GM18499 (cell line): ENCODE measurements at regions not wholly inside any gene's neighbourhood (a gene's known extent, or its start where the extent isn't known, plus 50 kb on each side); places are given as distances from the start of the nearest gene placed in this dataset.
"Not testable (repeated sequence)": the region's sequence is repeated elsewhere in the genome, so short reads cannot be mapped to it uniquely, and the experiment has no call there.

Experiments
- ATAC-seq: cut with Tn5 transposase; IDR thresholded peaks from one replicate; pipeline ENCODE4 v1.9.1; 2021; ENCODE audit warnings: moderate number of reproducible peaks; ENCODE audit not compliant: insufficient read depth, unreplicated experiment

DNA sequence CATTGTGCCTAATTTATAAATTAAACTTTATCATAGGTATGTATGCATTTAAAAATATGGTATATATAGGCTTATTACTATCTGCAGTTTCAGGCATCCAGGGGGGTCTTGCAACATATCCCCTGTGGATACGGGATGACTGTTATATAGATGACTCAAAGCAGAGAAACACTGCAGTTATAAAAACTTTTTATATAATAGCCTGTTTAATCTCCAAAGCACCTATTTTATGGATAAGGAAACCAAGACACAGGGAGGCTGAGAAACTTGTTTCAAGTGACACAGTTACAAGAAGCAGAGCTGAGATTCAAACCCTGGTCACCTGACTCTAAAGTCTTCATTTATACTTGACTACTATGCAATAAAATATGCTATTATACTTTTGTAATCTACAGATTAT is 897.7 kb downstream of the KCNA4 start:
- no peak for ATAC-seq

- no peak for ATAC-seq
These were observed 915.9 kb downstream of the KCNA4 start for GRCh38 chr11:29100967-29101366.

DNA sequence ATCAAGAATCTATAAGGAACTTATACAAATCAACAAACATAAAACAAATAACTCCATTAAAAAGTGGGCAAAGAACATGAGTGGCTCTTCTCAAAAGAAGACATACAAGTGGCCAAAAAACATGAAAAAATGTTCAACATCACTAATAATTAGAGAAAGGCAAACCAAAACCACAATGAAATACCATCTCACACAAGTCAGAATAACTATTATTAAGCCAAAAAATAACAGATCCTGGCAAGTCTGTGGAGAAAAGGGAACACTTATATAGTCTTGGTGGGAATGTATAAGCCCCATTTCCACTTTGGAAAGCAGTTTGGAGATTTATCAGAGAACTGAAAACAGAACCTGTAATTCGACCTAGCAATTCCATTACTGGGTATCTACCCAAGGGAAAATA is 921.0 kb downstream of the KCNA4 start:
- ATAC-seq, result no peak

GRCh38 chr11:29093416-29094120 is 923.3 kb downstream of the KCNA4 start:
- ATAC-seq, result no peak

- no peak for ATAC-seq
These were observed 929.5 kb downstream of the KCNA4 start for GRCh38 chr11:29087200-29087812.

DNA sequence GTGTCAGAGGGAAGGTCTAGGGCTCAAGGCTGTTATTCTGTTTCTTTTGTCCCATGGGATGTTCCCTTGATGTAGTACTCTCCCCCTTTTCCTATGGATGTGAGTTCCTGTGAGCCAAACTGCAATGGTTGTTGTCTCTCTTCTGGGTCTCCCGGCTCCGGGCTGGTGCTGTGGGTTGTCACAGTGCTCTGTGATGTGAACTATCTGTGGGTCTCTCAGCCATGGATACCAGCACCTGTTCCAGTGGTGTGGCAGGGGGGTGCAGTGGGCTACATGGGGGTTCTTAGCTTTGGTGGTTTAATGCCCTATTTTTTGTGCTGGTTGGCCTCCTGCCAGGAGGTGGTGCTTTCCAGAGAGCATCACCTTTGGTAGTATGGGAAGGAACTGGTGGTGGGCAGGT is 941.1 kb downstream of the KCNA4 start:
- ATAC-seq, result no peak

- no peak for ATAC-seq
These were observed 953.0 kb downstream of the KCNA4 start for GRCh38 chr11:29063630-29064361.

DNA sequence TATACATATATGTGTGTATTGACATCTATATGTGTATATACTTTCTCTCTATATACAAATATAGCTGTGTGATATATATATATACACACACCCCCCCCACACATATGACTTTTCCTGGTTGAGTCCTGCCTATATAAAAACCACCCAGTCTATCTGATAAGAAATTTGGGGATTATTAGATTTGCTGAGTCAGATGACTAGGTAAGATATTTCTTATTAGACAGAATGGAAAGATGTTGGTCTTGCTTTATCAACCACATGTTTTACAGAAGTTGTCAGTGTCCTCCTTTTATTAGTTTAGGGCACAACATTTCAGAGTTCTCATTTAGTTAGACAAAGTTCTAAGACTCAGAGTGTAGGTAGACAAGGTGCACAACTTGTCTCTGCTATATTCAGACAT is 953.3 kb downstream of the METTL15 start:
- ATAC-seq, result no peak

DNA sequence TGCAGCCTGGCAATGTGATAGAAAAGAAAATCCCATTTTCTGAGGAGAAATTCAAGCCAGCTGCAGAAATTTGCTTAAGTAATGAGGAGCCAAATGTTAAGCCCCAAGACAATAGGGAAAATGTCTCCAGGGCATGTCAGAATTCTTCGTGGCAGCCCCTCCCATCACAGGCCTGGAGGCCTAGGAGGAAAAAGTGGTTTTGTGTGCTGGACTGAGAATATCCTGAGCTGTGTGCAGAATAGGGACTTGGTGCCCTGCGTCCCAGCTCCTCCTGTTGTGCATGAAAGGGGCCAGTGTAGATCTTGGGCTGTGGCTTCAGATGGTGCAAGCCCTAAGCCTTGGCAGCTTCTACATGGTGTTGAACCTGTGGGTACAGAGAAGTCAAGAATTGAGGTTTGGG is 948.3 kb downstream of the METTL15 start:
- ATAC-seq, result not testable (repeated sequence)

DNA sequence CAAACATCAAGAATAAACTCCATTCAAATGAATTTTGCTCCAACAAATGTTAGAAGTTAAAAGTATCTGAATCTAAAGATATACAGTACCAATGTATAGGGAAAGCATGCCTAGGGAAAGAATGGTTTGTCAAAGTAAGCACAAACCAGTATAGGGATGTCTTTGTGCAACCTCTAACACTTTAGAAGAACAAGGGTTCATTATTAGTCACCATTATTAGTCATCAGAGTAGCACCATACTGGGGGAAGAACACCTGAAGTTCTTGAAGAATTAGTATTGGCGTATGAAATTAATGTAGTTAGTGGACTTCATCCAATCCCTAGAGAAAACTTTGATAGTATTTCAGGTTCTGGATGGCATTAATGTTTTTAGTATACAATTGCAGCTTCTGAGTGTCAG is 943.7 kb downstream of the METTL15 start:
- ATAC-seq, result no peak

DNA sequence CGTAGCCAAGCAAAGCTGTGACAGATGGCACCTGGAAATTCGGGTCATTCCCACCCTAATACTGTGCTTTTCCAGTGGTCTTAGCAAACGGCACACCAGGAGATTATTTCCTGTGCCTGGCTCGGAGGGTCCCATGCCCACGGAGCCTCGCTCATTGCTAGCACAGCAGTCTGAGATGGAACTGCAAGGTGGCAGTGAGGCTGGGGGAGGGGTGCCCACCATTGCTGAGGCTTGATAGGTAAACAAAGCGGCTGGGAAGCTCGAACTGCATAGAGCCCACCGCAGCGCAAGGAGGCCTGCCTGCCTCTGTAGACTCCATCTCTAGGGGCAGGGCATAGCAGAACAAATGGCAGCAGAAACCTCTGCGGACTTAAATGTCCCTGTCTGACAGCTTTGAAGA is 942.8 kb downstream of the METTL15 start:
- ATAC-seq, result not testable (repeated sequence)

GRCh38 chr11:29040489-29040888 is 932.3 kb downstream of the METTL15 start:
- ATAC-seq, result no peak

DNA sequence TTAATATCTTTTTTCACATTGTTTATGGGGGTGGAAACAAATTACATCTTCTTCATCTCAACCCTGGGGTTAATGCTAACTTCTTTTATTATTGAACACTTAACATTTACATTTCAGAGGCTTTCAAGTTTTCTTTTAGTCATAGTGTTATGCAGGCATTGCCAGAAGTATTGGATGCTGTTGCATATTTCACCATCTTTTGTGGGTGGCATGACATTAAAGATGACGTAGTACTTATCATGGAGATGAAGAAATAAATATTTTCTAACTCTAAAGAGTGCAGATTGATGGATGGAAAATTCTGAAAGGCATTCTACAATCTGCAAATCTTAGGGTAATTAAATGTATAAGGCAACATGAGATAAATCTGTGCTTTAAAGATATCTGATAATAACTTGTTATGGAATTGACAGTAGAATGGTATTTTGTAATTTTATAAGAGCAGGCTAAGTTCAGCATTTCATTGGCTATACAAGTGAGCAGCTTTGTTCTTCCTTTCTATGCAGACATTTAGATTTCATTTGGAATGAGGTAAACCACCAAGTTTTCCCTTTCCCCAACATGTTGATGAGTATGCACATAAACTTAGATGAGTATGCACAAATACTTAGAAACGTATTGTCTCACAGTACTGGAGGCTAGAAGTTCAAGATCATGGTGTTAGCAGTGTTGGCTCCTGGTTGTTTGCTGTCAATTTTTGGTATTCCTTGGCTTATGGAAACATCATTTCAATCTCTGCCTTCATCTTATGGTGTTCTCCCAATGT is 924.4 kb downstream of the METTL15 start:
- no peak for ATAC-seq

GRCh38 chr11:29029452-29029851 is 921.3 kb downstream of the METTL15 start:
- ATAC-seq, result no peak

DNA sequence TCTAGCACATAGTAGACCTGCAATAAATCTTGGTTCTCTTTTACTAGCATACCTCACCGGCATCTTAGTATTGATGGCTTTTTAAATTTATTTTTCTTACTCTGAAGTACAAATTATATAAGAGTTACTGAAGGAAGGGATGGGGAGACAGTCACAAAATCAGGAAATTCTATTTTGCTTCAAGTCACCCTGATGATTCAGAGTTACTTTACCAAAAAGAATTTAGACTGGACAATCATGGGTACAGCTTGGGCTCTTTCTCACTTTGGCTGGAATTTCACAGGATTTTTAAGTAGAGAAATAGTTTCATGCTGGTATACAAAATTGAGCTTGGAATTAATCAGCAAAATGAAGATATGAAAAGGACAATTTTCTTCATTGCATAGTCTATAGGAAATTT is 919.2 kb downstream of the METTL15 start:
- ATAC-seq, result no peak

DNA sequence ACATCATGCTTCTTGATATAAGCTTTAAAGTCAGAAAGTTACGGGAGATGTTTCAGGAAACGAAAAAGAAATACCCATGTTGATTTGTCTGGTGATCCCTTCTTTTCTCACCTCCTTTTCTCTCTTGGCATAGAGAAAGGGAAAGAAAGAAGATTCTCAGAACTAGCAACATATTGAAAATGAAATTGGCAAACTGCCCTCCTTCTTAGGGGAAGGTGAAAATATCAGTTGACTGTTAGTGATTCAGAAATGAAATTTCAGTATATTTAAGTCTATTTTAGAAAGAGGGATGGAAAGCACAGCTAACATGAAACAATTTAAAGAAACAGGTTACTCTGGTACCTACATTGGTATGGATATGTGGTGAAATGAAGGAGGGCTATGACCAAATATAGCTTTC is 918.1 kb downstream of the METTL15 start:
- no peak for ATAC-seq

GRCh38 chr11:29025001-29025400 is 916.8 kb downstream of the METTL15 start:
- ATAC-seq, result no peak

GRCh38 chr11:29024386-29024785 is 916.2 kb downstream of the METTL15 start:
- ATAC-seq, result no peak

GRCh38 chr11:29023761-29024160 is 915.6 kb downstream of the METTL15 start:
- ATAC-seq, result no peak

DNA sequence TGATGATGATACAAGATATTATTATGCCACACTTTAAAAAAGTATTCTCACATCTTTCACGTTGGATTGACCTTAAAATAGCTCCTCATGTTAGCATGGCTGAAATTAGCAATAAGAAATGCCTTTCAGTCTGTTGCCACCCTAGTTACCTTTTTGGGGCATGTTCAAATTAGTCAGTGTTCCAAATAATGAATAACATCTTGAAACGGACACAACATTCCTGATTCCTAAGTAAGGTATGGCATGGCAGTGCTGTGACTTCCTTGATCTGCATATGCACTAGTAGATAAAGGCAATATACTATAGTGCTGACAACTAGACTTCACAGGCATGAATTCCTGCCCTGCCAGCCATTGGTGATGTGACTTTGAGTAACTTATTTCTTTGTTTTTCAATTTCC is 914.5 kb downstream of the METTL15 start:
- no peak for ATAC-seq
